ENCODE measurements at regions not wholly inside any gene's neighbourhood (a gene's known extent, or its start where the extent isn't known, plus 50 kb on each side); places are given as distances from the start of the nearest gene placed in this dataset.

- Mint-ChIP-seq H3K4me3 (ENCODE audit: unreplicated experiment) (no peak overlapping the region), H3K4me1 (ENCODE audit: low read depth, unreplicated experiment) (peaks cover 13% of the 10 kb centered on the region), H3K9me3 (ENCODE audit: unreplicated experiment) (no peaks in the 10 kb centered on the region), H3K27ac (ENCODE audit: unreplicated experiment) (no peak overlapping the region), H3K27me3 (ENCODE audit: unreplicated experiment) (peaks cover 2% of the 10 kb centered on the region), H3K36me3 (ENCODE audit: unreplicated experiment) (peaks cover 2% of the 10 kb centered on the region)
- TF ChIP-seq CTCF (IDR thresholded peaks at IDR 0.05; ENCODE audit: partially characterized antibody, unreplicated experiment) = no peak
- DNase-seq = no peak
These were observed 567.0 kb upstream of the CADM1 start for GRCh38 chr11:116071241-116071640.

- Mint-ChIP-seq H3K27me3 (ENCODE audit: unreplicated experiment) (peaks cover 2% of the 10 kb centered on the region), H3K36me3 (ENCODE audit: unreplicated experiment) (peaks cover 4% of the 10 kb centered on the region), H3K9me3 (ENCODE audit: unreplicated experiment) (no peaks in the 10 kb centered on the region), H3K27ac (ENCODE audit: unreplicated experiment) (no peak overlapping the region), H3K4me3 (ENCODE audit: unreplicated experiment) (no peak overlapping the region), H3K4me1 (ENCODE audit: low read depth, unreplicated experiment) (peaks cover 15% of the 10 kb centered on the region)
- no peak for DNase-seq
- TF ChIP-seq CTCF (IDR thresholded peaks at IDR 0.05; ENCODE audit: partially characterized antibody, unreplicated experiment) = no peak
These were observed 566.3 kb upstream of the CADM1 start for GRCh38 chr11:116070520-116070919.

- no peak for TF ChIP-seq CTCF (IDR thresholded peaks at IDR 0.05; ENCODE audit: partially characterized antibody, unreplicated experiment)
- Mint-ChIP-seq H3K27me3 (ENCODE audit: unreplicated experiment) (peaks cover 3% of the 10 kb centered on the region), H3K4me1 (ENCODE audit: low read depth, unreplicated experiment) (peaks cover 21% of the 10 kb centered on the region), H3K27ac (ENCODE audit: unreplicated experiment) (no peak overlapping the region), H3K36me3 (ENCODE audit: unreplicated experiment) (peaks cover 4% of the 10 kb centered on the region), H3K4me3 (ENCODE audit: unreplicated experiment) (no peak overlapping the region), H3K9me3 (ENCODE audit: unreplicated experiment) (peaks cover 1% of the 10 kb centered on the region)
- DNase-seq = no peak
These were observed 562.6 kb upstream of the CADM1 start for GRCh38 chr11:116066777-116067176.

GRCh38 chr11:116065986-116066385 lies 561.8 kb upstream of the CADM1 start:
- Mint-ChIP-seq H3K36me3 (ENCODE audit: unreplicated experiment) (peaks cover 4% of the 10 kb centered on the region), H3K27me3 (ENCODE audit: unreplicated experiment) (peaks cover 3% of the 10 kb centered on the region), H3K4me1 (ENCODE audit: low read depth, unreplicated experiment) (peaks cover 19% of the 10 kb centered on the region), H3K4me3 (ENCODE audit: unreplicated experiment) (no peak overlapping the region), H3K27ac (ENCODE audit: unreplicated experiment) (peak overlapping the region; percentile 1), H3K9me3 (ENCODE audit: unreplicated experiment) (peaks cover 1% of the 10 kb centered on the region)
- no peak for DNase-seq
- no peak for TF ChIP-seq CTCF (IDR thresholded peaks at IDR 0.05; ENCODE audit: partially characterized antibody, unreplicated experiment)

GRCh38 chr11:116065191-116065895 lies 561.1 kb upstream of the CADM1 start:
- H3K27me3 Mint-ChIP-seq (ENCODE audit: unreplicated experiment) = peaks cover 3% of the 10 kb centered on the region
- H3K4me3 Mint-ChIP-seq (ENCODE audit: unreplicated experiment) = no peak overlapping the region
- H3K9me3 Mint-ChIP-seq (ENCODE audit: unreplicated experiment) = peaks cover 3% of the 10 kb centered on the region
- peaks cover 22% of the 10 kb centered on the region for H3K4me1 Mint-ChIP-seq (ENCODE audit: low read depth, unreplicated experiment)
- no peak for DNase-seq
- no peak overlapping the region for H3K27ac Mint-ChIP-seq (ENCODE audit: unreplicated experiment)
- TF ChIP-seq CTCF (IDR thresholded peaks at IDR 0.05; ENCODE audit: partially characterized antibody, unreplicated experiment) = no peak
- H3K36me3 Mint-ChIP-seq (ENCODE audit: unreplicated experiment) = peaks cover 4% of the 10 kb centered on the region
